22Rv1 (cell line): ENCODE measurements at regions not wholly inside any gene's neighbourhood (a gene's known extent, or its start where the extent isn't known, plus 50 kb on each side); places are given as distances from the start of the nearest gene placed in this dataset.
"Not testable (repeated sequence)": the region's sequence is repeated elsewhere in the genome, so short reads cannot be mapped to it uniquely, and the experiment has no call there.

Experiments used
- H3K27ac ChIP-seq: fragments of 450-650 bp; 2 replicates; pipeline ENCODE4 v1.5.1; 2017
- CTCF ChIP-seq: fragments of 450-650 bp; IDR thresholded peaks from 2 replicates; pipeline ENCODE4 v1.5.1; 2017; ENCODE audit warnings: mild to moderate bottlenecking
- ZFX ChIP-seq: fragments of 450-650 bp; IDR thresholded peaks from 2 replicates; pipeline ENCODE4 v1.6.1; 2017; ENCODE audit warnings: antibody characterized with exemption, borderline replicate concordance

GRCh38 chr3:140871022-140871421 lies 70.6 kb upstream of the SLC25A36 start:
- TF ChIP-seq ZFX: no peak
- TF ChIP-seq CTCF: no peak
- no peak overlapping the region for H3K27ac ChIP-seq

GRCh38 chr3:140872165-140872564 lies 69.5 kb upstream of the SLC25A36 start:
- not testable (repeated sequence) for H3K27ac ChIP-seq

- no peak overlapping the region for H3K27ac ChIP-seq
- TF ChIP-seq CTCF (no peak), ZFX (no peak)
These were observed 58.1 kb upstream of the SLC25A36 start for GRCh38 chr3:140883428-140884040.

- not testable (repeated sequence) for H3K27ac ChIP-seq
These were observed 55.9 kb upstream of the SLC25A36 start for GRCh38 chr3:140885697-140886096.
